HG03135 (cell line): ENCODE measurements at regions not wholly inside any gene's neighbourhood (a gene's known extent, or its start where the extent isn't known, plus 50 kb on each side); places are given as distances from the start of the nearest gene placed in this dataset.

Experiments used
- ATAC-seq: cut with Tn5 transposase; IDR thresholded peaks from one replicate; pipeline ENCODE4 v1.9.1; 2021; ENCODE audit warnings: mild to moderate bottlenecking, moderate library complexity; ENCODE audit not compliant: unreplicated experiment

DNA sequence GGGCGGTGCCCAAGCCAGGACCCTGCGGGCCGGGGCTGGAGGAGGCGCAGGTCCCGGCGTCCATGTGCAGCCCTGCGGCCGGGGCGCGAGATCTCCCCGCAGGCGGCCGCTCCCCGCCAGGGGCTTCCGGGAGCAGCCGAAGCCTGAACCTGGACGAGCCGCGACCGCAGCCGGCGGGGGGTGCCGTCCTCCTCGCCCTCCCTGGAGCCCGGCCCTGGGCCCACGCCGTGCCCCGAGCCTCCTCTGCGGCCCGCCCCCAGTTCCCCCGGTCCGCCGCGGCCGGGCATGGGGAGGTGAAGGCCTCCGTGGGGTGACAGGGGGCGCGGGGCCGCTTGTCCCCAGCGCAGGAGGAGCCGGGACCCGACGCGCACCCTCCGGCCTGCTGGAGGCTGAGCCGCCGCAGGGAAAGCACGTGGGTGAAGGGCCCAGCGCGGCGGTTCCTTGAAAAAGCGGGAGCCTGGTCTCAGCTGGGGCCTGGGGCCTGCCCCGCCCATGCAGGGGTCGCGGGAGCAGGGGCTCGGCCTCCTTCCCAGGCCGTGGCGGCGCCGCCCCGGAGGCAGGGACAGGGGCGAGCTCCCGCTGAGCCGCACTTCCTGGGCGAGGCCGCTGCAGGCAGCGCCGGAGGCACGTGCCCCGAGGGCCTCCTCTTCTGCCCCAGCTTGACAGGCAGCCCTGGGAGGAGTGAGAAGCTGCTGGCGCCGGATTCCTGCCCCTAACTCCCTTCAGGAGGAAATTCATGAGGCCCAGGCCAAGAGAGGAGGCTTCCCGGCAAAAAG lies 55.6 kb upstream of the PPP2R5C start:
- no peak for ATAC-seq

DNA sequence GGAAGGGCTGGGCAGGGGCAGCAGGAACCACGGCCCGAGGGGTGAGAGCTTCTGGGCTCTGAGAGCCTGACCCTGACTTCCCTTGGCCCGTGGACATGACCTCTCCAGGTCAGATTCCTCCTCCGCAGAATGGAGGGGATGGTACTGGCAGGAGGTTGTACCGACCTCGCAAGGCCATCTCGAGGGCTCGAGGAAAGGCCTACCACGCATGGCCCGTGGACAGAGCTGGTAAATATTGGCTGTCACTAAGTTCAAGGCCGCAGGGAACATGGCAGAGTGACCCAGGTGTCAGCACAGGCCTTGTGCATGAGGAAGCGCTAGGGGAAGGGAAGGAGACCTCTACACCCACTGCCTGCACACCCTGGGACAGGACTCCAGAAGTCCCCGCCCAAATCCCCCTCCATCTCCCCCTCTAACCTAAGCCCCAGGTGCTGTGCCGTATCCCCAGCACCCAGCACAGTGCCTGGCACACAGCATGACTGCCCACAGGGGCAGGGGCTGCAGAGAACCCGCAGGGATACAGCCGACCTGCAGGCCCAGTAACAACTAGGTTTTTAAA lies 54.9 kb upstream of the PPP2R5C start:
- ATAC-seq, result no peak

DNA sequence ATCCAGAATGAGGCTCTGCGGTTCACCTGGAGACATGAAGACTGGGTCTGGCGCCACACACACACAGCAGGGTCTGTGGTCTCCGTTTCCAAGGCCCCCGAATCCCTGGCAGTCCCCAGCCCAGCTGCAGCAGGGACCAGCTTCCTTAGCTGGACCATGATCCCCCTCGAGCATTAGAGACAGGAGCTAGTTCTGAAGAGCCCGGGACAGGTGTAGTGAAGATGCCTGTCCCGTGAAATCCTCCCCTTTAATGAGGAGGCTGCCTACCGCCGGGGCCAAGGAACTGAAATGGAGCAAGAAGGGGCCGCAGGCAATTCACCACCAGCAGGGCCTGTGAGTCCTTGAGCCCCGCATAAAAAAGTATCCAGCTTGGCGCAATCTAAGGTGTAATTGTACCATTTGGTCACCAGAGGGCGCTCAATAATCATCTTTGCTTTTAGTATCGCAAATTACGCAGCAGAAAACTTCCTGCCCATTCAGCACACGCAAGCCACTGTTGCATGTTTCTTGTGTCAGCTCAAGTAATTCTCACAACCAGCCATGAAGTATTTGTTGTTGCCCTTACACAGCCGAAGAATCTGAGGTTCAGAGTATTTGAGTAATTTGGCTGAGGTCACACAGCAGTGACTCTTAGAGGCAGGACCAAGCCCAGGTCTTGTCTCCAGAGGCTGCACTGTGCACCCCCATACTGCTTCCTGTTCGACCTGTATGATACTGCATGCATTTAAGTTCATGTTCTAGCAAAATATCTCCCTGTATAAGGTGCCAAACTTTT lies 54.3 kb upstream of the PPP2R5C start:
- ATAC-seq, result peak; percentile 44

DNA sequence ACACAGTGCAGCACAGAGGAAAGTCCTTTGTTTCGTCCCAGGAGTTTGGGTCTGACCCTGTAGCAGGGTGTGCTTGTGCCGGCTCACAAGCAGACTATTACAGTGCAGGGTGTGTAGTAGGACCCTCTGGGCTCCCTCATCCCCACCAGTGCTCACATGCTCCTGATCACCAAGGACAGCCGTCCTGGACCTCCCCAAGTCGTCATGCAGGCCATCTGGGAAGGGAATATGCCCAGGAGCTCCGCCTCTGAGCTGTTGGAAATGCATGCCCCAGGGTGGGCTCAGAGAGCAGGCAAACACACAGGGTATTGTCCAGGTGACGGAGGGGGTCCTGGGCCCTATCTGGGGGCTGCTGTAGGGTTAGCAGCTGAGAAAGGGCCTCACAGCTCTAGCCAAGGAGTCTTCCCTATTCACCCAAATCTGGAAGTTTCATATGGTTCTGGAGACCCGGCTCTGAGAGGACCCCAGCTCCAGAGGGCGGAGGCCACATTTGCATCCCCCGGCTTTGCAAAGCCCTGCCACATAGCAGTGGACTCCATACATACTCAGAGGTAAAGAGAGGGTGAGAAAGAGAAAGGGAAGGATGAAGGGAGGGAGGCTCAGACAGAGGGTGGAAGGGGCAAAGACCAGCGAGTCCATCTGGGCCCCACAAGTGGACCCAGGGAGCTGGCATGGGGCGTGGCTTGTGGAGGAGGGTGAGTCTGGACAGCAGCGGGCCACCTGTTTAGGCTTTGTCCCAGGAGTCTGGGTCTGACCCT lies 53.5 kb upstream of the PPP2R5C start:
- no peak for ATAC-seq

DNA sequence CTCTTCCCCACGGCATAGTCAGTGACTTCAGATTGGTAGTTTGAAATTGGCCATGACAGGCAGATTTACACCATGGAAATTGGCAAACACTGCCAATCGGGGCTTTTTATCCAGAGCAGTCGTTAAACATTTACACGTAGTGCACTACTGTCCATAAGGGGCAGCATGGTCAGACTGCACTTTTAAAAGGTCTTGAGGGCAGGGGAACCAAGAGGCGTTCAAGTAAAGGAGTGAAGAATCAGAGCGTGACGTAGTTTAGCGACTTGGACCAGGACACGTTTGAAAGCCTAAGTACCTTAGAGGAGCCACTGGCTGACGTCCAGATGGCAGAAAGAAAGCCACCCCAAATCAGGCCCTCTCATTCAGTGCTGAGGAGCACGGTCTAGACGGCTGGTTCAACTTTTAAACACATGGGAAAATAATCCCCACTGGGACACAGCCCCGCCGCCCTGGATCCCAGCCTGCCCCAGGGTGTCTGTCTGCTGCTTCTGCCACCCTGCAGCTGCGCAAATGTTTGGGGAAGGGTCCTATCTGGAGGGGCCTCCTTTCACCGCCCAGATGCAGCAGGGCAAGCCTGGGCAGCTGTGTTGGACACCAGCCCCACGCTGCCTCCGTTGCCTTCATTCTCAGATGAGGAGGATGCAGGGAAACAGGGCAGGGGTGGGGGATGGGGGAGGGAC lies 52.5 kb upstream of the PPP2R5C start:
- no peak for ATAC-seq

DNA sequence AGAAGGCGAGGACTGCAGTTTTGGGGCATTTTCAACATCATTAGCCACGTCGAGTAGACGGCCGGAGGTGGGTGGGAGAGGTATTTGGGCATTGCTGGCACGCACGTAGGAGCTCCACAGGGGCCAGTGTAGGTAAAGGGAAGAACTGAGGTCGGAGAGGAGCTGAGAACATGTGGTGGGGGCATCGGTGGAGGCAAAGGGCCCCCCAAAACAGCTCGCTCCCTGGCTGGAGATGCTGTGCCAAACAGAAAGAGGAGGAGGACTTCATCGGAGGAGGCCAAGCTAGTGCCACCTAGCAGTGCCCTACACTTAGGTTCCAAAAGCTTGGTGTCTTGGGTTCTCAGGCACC lies 52.0 kb upstream of the PPP2R5C start:
- ATAC-seq, result no peak

DNA sequence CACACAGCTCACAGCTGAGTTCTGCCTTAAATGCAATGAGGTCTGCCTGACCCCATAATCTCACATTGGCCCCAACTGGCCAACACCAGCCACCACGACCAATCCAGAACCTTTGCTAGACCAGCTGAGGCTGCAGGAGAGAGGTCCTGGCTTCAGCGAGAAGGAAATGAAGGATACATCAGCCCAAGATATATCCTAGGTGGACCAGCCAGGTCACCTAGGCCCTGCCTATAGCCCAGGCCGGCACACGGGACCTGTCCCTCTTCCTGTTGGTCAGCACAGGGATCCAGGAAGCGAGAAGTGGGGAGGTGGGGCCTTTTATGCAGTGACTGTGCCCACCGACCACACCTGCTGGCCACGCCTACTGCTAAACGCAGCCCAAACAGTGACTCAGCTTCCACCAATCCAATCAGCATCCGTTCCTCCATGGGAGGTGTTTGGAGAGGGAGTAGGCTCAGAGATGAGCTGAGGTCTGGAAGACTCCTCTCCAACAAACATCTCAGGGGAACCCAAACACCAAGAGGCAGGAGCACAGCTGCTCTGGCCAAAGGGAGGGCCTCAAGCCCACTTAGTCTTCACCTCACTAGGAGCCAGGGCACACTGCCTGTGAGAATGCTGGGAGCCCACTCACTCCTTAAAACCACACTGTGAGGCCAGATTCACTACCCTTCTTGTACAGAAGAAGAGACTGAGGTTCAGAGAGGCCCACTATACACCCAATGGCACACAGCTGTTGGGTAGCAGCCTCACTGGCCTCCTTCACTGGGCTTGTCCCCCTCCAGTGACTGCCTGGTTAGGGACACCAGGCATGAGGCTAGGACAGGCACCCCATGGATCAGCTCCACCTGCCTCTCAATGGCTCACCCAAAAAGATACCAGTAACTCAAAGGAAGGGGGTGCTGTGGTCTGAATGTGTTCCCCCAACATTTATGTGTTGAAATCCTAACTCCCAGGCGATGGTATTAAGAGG lies 51.3 kb upstream of the PPP2R5C start:
- ATAC-seq, result no peak

DNA sequence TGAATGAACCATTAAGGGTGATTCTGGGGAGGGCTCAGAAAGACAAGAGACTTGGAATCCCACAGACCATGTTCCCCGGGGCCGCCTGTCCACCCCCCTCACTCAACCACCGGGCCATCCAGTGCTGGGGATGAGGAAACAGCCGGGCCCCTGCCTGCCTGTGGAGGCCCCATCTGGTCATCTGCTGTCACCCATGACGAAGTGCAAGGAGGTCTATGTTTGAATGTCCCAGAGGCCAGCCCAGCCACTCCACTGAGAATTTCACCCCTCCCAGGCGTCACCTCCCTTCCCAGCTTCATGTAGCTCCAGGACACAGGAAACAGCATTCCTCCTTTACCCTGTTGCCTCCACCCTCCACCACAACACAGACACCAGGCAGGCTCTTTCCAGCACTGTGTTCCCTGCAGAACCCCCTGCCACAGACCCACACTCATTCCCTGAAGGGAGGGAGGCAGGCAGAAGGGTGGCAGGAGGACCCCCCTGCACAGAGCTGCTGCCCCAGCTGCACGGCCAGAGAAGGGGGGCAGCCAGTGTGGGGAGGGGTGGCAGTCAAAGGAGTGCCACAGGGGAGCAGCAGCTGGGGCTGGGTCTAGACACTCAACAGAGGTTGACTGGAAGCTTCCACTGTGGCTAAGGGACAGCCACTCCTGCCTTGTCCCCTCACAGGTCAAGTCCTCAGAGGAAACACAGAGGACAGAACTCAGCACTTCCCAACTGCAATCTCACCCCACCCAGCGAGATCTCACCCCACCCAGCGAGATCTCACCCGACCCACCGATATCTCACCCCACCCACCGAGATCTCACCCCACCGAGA lies 50.3 kb upstream of the PPP2R5C start:
- ATAC-seq, result no peak
